ENCODE measurements at regions not wholly inside any gene's neighbourhood (a gene's known extent, or its start where the extent isn't known, plus 50 kb on each side); places are given as distances from the start of the nearest gene placed in this dataset.

GRCh38 chr14:83826838-83827237 lies 1703.1 kb upstream of the FLRT2 start:
- Histone ChIP-seq H3K4me3 (ENCODE audit: severe bottlenecking) (no peak overlapping the region), H3K4me1 (ENCODE audit: insufficient read depth, poor library complexity, severe bottlenecking) (no peaks in the 10 kb centered on the region), H3K36me3 (ENCODE audit: low read depth) (no peaks in the 10 kb centered on the region), H3K27me3 (ENCODE audit: insufficient read depth, poor library complexity, severe bottlenecking) (no peaks in the 10 kb centered on the region), H3K9me3 (ENCODE audit: severe bottlenecking) (no peaks in the 10 kb centered on the region), H3K27ac (ENCODE audit: poor library complexity, severe bottlenecking) (no peak overlapping the region)
- no peak for TF ChIP-seq CTCF (IDR thresholded peaks at IDR 0.05; ENCODE audit: poor library complexity, severe bottlenecking)
- no peak for DNase-seq (ENCODE audit: low spot score)
- no peak for ATAC-seq (ENCODE audit: low read depth)

DNA sequence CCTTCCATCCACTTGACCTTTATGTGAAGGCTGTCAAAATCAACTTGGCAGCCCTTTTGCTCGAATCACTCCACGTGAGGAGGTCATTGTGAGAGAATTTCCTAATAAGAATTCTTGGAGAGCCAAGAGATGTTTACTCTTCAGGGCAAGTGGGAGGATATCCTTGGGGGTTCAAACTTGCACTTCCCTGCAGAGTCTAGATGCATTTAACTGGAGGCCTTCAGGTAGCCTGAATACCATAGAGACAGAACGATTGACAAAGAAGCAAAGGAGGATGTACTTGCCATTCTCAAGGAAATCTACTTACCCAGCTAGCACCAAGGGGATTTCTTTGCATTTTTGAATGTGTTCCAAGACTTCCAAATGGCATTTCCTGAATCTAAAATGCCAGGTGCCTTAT lies 1702.6 kb upstream of the FLRT2 start:
- no peaks in the 10 kb centered on the region for H3K27me3 ChIP-seq (ENCODE audit: insufficient read depth, poor library complexity, severe bottlenecking)
- no peaks in the 10 kb centered on the region for H3K9me3 ChIP-seq (ENCODE audit: severe bottlenecking)
- no peak for ATAC-seq (ENCODE audit: low read depth)
- no peaks in the 10 kb centered on the region for H3K4me1 ChIP-seq (ENCODE audit: insufficient read depth, poor library complexity, severe bottlenecking)
- DNase-seq (ENCODE audit: low spot score) = no peak
- no peak overlapping the region for H3K27ac ChIP-seq (ENCODE audit: poor library complexity, severe bottlenecking)
- TF ChIP-seq CTCF (IDR thresholded peaks at IDR 0.05; ENCODE audit: poor library complexity, severe bottlenecking) = no peak
- no peak overlapping the region for H3K4me3 ChIP-seq (ENCODE audit: severe bottlenecking)
- no peaks in the 10 kb centered on the region for H3K36me3 ChIP-seq (ENCODE audit: low read depth)

DNA sequence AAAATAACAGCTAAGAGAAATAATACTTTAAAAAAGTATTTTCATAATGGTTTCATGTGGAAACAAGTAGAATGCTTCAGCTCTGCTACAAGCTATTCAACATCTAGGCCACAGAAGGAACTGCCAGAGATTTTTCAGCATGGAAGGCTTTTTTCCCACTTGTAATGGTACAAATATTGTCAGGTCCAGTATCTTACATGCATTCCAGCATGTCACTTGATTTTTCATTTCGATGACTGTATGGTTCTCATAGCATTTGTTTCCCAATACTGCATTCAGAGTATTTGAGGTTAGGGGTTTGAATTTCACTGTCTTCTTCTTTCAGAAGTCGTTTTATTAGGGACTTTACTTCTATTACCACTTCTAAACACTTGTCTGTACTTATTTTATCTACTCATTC lies 1701.5 kb upstream of the FLRT2 start:
- TF ChIP-seq CTCF (IDR thresholded peaks at IDR 0.05; ENCODE audit: poor library complexity, severe bottlenecking) = no peak
- H3K4me3 ChIP-seq (ENCODE audit: severe bottlenecking) = no peak overlapping the region
- no peaks in the 10 kb centered on the region for H3K9me3 ChIP-seq (ENCODE audit: severe bottlenecking)
- no peaks in the 10 kb centered on the region for H3K36me3 ChIP-seq (ENCODE audit: low read depth)
- ATAC-seq (ENCODE audit: low read depth) = no peak
- H3K27ac ChIP-seq (ENCODE audit: poor library complexity, severe bottlenecking) = no peak overlapping the region
- H3K4me1 ChIP-seq (ENCODE audit: insufficient read depth, poor library complexity, severe bottlenecking) = no peaks in the 10 kb centered on the region
- DNase-seq (ENCODE audit: low spot score) = no peak
- no peaks in the 10 kb centered on the region for H3K27me3 ChIP-seq (ENCODE audit: insufficient read depth, poor library complexity, severe bottlenecking)

GRCh38 chr14:83830316-83830715 lies 1699.6 kb upstream of the FLRT2 start:
- Histone ChIP-seq H3K9me3 (ENCODE audit: severe bottlenecking) (no peaks in the 10 kb centered on the region), H3K27me3 (ENCODE audit: insufficient read depth, poor library complexity, severe bottlenecking) (no peaks in the 10 kb centered on the region), H3K27ac (ENCODE audit: poor library complexity, severe bottlenecking) (no peak overlapping the region), H3K36me3 (ENCODE audit: low read depth) (no peaks in the 10 kb centered on the region), H3K4me1 (ENCODE audit: insufficient read depth, poor library complexity, severe bottlenecking) (no peaks in the 10 kb centered on the region), H3K4me3 (ENCODE audit: severe bottlenecking) (no peak overlapping the region)
- TF ChIP-seq CTCF (IDR thresholded peaks at IDR 0.05; ENCODE audit: poor library complexity, severe bottlenecking) = no peak
- no peak for ATAC-seq (ENCODE audit: low read depth)
- DNase-seq (ENCODE audit: low spot score) = no peak

DNA sequence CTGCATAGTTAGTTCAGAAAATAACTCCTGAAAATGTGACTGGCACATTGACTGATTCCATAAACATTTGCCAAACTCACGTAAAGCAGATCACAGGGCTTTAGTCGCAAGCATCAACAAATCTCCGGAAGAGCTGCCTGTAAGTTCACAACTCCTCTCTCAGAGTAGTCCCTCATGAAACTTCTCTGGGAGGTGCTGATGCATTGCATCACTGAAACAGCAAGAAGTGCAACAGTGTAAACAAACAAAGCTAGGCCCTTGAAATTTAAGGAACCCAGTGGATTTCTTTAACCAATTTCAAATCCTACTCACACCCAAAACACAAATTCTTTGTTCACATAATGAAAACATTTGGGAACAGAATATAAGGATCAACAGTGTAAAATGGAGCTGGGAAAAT lies 1691.7 kb upstream of the FLRT2 start:
- ATAC-seq (ENCODE audit: low read depth) (no peak), DNase-seq (ENCODE audit: low spot score) (no peak)
- Histone ChIP-seq H3K27me3 (ENCODE audit: insufficient read depth, poor library complexity, severe bottlenecking) (no peaks in the 10 kb centered on the region), H3K36me3 (ENCODE audit: low read depth) (no peaks in the 10 kb centered on the region), H3K27ac (ENCODE audit: poor library complexity, severe bottlenecking) (no peak overlapping the region), H3K4me1 (ENCODE audit: insufficient read depth, poor library complexity, severe bottlenecking) (no peaks in the 10 kb centered on the region), H3K9me3 (ENCODE audit: severe bottlenecking) (no peaks in the 10 kb centered on the region), H3K4me3 (ENCODE audit: severe bottlenecking) (no peak overlapping the region)
- no peak for TF ChIP-seq CTCF (IDR thresholded peaks at IDR 0.05; ENCODE audit: poor library complexity, severe bottlenecking)

Measured in RWPE2 (cell line).